Skeletal muscle satellite cell (primary cell): ENCODE measurements at regions not wholly inside any gene's neighbourhood (a gene's known extent, or its start where the extent isn't known, plus 50 kb on each side); places are given as distances from the start of the nearest gene placed in this dataset.

ENCODE experiments used
- H3K27me3 ChIP-seq: 2 replicates; pipeline ENCODE4 v1.7.0; 2013; ENCODE audit warnings: low read length; ENCODE audit not compliant: control insufficient read depth, insufficient read depth
- H3K36me3 ChIP-seq: 2 replicates; pipeline ENCODE4 v1.7.0; 2013; ENCODE audit warnings: mild to moderate bottlenecking, control low read depth, low read length; ENCODE audit not compliant: insufficient read depth
- H3K4me1 ChIP-seq: 2 replicates; pipeline ENCODE4 v1.7.0; 2013; ENCODE audit warnings: low read length; ENCODE audit not compliant: control insufficient read depth, insufficient read depth
- H3K4me2 ChIP-seq: 2 replicates; pipeline ENCODE4 v1.7.0; 2013; ENCODE audit warnings: mild to moderate bottlenecking, low read length
- H3K4me3 ChIP-seq: 2 replicates; pipeline ENCODE4 v1.7.0; 2013; ENCODE audit warnings: low read length
- H3K9ac ChIP-seq: 2 replicates; pipeline ENCODE4 v1.7.0; 2013; ENCODE audit warnings: mild to moderate bottlenecking, low read depth, low read length, moderate library complexity
- H3K9me3 ChIP-seq: replicated peaks from 2 replicates; pipeline ENCODE4 v1.7.0; 2013; ENCODE audit warnings: mild to moderate bottlenecking, control low read depth, low read length

- H3K9ac ChIP-seq, result no peak overlapping the region
- H3K4me3 ChIP-seq, result no peak overlapping the region
- H3K9me3 ChIP-seq, result no peaks in the 10 kb centered on the region
- no peak overlapping the region for H3K4me2 ChIP-seq
- no peaks in the 10 kb centered on the region for H3K36me3 ChIP-seq
- no peaks in the 10 kb centered on the region for H3K4me1 ChIP-seq
- H3K27me3 ChIP-seq, result no peaks in the 10 kb centered on the region
These were observed 441.5 kb upstream of the POU3F3 start for GRCh38 chr2:104412384-104412783.

- Histone ChIP-seq H3K9ac (no peak overlapping the region), H3K4me3 (no peak overlapping the region), H3K4me2 (no peak overlapping the region), H3K9me3 (no peaks in the 10 kb centered on the region), H3K36me3 (no peaks in the 10 kb centered on the region), H3K4me1 (no peaks in the 10 kb centered on the region), H3K27me3 (no peaks in the 10 kb centered on the region)
These were observed 440.0 kb upstream of the POU3F3 start for GRCh38 chr2:104413890-104414289.

- Histone ChIP-seq H3K9me3 (no peaks in the 10 kb centered on the region), H3K4me3 (no peak overlapping the region), H3K4me2 (no peak overlapping the region), H3K27me3 (no peaks in the 10 kb centered on the region), H3K4me1 (no peaks in the 10 kb centered on the region), H3K9ac (no peak overlapping the region), H3K36me3 (no peaks in the 10 kb centered on the region)
These were observed 438.6 kb upstream of the POU3F3 start for GRCh38 chr2:104415284-104415683.

GRCh38 chr2:104416339-104417000 is 437.4 kb upstream of the POU3F3 start:
- Histone ChIP-seq H3K27me3 (no peaks in the 10 kb centered on the region), H3K4me2 (no peak overlapping the region), H3K4me1 (no peaks in the 10 kb centered on the region), H3K36me3 (no peaks in the 10 kb centered on the region), H3K4me3 (no peak overlapping the region), H3K9ac (no peak overlapping the region), H3K9me3 (no peaks in the 10 kb centered on the region)

- Histone ChIP-seq H3K36me3 (no peaks in the 10 kb centered on the region), H3K4me2 (no peak overlapping the region), H3K9me3 (peaks cover 6% of the 10 kb centered on the region), H3K27me3 (no peaks in the 10 kb centered on the region), H3K9ac (no peak overlapping the region), H3K4me1 (no peaks in the 10 kb centered on the region), H3K4me3 (no peak overlapping the region)
These were observed 433.5 kb upstream of the POU3F3 start for GRCh38 chr2:104420420-104420819.

GRCh38 chr2:104420953-104421352 is 433.0 kb upstream of the POU3F3 start:
- no peak overlapping the region for H3K4me2 ChIP-seq
- H3K9me3 ChIP-seq, result peaks cover 6% of the 10 kb centered on the region
- no peaks in the 10 kb centered on the region for H3K4me1 ChIP-seq
- no peaks in the 10 kb centered on the region for H3K36me3 ChIP-seq
- no peak overlapping the region for H3K4me3 ChIP-seq
- no peak overlapping the region for H3K9ac ChIP-seq
- H3K27me3 ChIP-seq, result no peaks in the 10 kb centered on the region

- no peak overlapping the region for H3K4me3 ChIP-seq
- no peak overlapping the region for H3K4me2 ChIP-seq
- no peaks in the 10 kb centered on the region for H3K27me3 ChIP-seq
- no peaks in the 10 kb centered on the region for H3K36me3 ChIP-seq
- H3K4me1 ChIP-seq, result no peaks in the 10 kb centered on the region
- H3K9me3 ChIP-seq, result peaks cover 6% of the 10 kb centered on the region
- no peak overlapping the region for H3K9ac ChIP-seq
These were observed 427.9 kb upstream of the POU3F3 start for GRCh38 chr2:104425850-104426595.

- Histone ChIP-seq H3K4me3 (no peak overlapping the region), H3K36me3 (no peaks in the 10 kb centered on the region), H3K27me3 (no peaks in the 10 kb centered on the region), H3K4me2 (no peak overlapping the region), H3K9me3 (no peaks in the 10 kb centered on the region), H3K4me1 (no peaks in the 10 kb centered on the region), H3K9ac (no peak overlapping the region)
These were observed 425.8 kb upstream of the POU3F3 start for GRCh38 chr2:104428155-104428554.

- H3K9ac ChIP-seq, result no peak overlapping the region
- no peaks in the 10 kb centered on the region for H3K27me3 ChIP-seq
- H3K4me2 ChIP-seq, result no peak overlapping the region
- H3K9me3 ChIP-seq, result no peaks in the 10 kb centered on the region
- H3K36me3 ChIP-seq, result no peaks in the 10 kb centered on the region
- no peak overlapping the region for H3K4me3 ChIP-seq
- no peaks in the 10 kb centered on the region for H3K4me1 ChIP-seq
These were observed 424.1 kb upstream of the POU3F3 start for GRCh38 chr2:104429639-104430358.

- no peaks in the 10 kb centered on the region for H3K27me3 ChIP-seq
These were observed 423.6 kb upstream of the POU3F3 start for GRCh38 chr2:104430359-104430740.

GRCh38 chr2:104430852-104431251 is 423.1 kb upstream of the POU3F3 start:
- Histone ChIP-seq H3K9me3 (no peaks in the 10 kb centered on the region), H3K4me1 (no peaks in the 10 kb centered on the region), H3K4me2 (no peak overlapping the region), H3K27me3 (no peaks in the 10 kb centered on the region), H3K4me3 (no peak overlapping the region), H3K9ac (no peak overlapping the region), H3K36me3 (no peaks in the 10 kb centered on the region)

More at GRCh38 chr2:104430359-104430740, 423.6 kb upstream of the POU3F3 start:
- H3K36me3 ChIP-seq, result no peaks in the 10 kb centered on the region
- no peak overlapping the region for H3K4me3 ChIP-seq
- H3K9ac ChIP-seq, result no peak overlapping the region
- H3K9me3 ChIP-seq, result no peaks in the 10 kb centered on the region
- H3K4me1 ChIP-seq, result no peaks in the 10 kb centered on the region
- no peak overlapping the region for H3K4me2 ChIP-seq
